GM19328 (cell line): ENCODE measurements at regions not wholly inside any gene's neighbourhood (a gene's known extent, or its start where the extent isn't known, plus 50 kb on each side); places are given as distances from the start of the nearest gene placed in this dataset.

Experiments used
- ATAC-seq: cut with Tn5 transposase; IDR thresholded peaks from one replicate; pipeline ENCODE4 v1.9.1; 2021; ENCODE audit warnings: mild to moderate bottlenecking, moderate library complexity; ENCODE audit not compliant: unreplicated experiment

DNA sequence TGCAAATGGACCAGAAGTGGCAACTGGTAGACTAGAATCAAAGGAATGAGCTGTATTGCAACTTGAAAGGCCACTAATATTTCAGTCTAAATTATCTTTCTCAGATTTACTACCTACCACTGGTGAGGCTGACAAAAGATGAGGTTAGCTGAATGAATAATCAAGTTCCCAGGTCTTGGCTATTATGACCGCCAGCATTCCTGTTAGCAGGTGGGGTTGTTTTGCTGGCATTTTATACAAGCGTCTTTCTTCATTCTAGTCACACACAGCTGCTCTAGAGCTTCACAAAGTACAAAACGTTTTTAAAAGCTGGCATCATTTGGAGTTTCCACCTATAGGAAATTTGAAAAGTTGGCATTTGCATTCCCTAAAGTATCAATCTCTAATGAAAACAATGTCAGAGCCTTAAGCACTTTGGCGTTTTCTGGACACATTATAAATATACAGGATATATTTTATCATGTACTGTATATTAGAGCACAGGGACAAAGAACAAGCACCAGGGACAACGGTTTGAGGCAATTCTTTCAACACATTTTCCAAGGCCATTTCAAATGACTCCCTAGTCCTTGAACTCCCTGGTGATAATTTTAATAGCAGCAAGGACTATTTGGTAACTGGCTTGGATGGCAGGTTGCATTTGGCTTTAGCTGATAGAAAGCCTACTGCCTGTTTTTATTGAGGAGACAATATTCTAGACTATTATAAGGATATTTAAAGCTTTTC lies 410.2 kb upstream of the CHST9 start:
- no peak for ATAC-seq

DNA sequence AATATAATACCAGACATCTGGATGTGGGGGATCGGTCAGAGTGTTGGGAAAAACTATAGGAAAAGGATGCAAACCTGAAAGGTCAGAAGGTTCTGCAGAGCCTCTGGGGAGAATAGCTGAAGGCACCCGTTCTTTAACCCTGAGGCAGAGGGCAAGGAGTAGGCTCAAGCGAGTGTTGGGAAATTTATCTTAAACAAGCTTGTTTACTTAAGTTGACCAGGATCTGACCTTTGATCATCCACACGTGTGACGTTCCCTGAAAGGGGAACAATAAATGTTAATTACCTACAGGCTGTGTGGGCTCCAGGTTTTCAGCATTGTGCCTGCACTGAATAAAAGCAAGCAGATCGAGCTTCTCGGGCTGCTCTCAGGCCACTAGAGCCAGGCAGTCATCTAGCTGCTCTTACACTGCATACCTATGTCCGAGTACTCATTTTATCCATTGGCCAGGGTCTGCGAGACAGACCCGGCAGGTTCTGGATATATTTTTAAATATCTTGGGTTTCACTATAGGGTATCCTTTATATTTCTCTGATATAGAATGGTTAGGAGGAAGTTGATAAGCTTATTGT lies 400.6 kb upstream of the CHST9 start:
- ATAC-seq: no peak

DNA sequence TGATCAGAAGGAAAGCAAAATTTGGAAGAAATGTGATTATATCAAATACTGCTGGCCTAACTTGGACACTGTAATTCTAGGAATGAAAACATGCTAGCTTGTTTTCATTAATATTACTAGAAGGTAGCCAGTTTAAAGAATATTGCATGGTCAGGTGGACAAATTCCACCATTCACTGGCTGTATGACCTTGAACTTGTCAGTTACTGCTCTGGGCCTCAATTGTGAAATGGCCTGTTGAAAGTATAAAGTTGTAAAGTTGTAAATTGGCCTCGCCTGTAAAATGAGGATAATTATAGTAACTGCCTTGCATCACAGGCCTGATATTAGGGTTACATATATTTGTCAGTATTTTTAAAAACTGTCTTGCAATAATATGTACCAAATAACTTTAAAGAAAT lies 398.4 kb upstream of the CHST9 start:
- ATAC-seq: no peak

DNA sequence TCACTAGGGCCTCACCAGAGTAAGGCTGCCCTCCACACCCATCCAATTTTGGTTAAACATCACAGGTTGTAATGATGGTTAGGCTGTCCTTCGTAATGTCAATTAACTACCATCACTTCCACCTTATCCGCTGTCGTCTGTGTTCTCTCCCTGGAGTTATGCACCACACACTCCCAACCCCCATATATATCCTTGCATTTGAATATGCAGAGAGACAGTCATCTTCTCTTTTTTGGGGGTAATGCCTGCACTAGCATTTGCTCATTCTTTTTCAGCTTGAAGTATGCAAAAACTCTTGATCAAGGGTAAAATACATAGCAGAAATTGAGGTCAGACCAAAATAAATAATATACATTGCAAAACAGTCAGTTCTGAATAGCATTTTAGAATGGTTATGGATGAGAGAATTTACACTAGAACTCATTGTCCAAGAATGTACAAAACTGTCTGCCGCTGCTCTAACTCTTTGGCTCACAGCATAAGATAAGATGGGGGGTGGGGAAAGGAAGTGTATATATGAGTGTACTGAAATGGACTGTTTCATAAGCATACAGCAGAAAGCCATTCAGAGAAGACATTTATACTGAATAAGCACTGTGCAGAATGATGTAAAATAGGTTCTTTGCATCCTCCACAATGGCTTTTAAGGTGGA lies 397.8 kb upstream of the CHST9 start:
- no peak for ATAC-seq

DNA sequence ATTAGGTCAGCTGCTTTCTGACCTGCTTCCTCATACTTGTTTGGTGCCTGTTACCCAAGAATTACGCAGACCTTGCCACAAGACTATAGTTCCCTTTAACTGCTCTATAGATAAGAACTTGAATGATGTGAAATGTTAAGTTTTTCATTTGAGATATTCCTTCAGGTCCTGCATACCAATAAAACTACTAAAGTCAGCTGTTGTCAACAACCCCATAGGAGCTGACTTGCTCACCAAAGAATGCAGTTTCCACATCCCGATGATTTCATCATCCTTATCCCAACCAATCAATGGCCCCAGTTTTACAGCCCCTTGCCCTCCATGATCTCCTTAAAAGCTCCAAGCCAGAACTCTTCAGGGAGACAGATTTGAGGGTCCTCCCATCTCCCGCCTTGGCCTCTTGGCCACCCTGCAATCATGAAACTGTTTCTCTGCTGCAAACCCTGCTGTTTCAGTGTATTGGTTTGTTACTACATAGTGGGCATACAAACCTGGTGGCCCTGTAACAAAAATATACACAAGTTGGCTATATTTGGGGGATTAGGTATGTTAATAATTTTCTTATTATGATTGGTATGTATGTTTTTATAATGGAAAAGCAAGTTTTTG lies 396.3 kb upstream of the CHST9 start:
- no peak for ATAC-seq

DNA sequence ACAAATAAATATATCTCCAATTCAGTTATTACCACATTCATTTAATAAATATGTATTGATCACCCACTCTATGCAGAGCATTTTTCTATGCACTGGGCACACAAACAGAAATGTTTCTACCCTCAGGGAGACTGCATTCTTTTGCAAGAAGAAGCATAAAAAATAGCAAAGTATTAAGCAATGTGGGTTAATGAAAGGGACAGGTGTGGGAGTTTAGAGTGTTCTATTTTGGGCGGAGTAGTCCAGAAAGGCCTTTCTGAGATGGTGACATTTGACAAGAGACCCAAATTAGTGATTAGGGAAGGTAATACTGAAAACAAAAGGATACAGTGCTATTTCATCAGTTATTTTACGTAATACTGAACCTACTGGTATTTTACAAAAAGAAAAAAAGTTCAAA lies 394.3 kb upstream of the CHST9 start:
- ATAC-seq: no peak

DNA sequence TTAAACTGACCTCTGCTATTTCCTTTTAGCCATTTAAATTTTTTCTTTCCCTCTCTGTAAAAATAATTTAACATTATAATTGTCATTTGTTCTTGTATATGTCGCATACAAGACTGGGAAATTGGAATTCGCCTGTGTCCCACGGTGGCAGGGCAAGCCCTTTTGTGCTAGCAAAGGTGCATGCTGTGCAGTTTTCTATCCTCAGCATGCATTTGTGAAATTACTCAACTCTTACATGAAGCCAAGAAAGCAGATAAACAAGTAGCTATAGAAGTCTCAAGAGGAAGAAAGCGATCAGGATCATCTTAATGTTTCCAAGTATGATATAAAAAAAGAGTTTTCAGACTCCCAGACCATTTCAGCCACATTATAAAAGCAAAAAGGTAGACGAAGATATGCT lies 392.6 kb upstream of the CHST9 start:
- ATAC-seq: no peak

DNA sequence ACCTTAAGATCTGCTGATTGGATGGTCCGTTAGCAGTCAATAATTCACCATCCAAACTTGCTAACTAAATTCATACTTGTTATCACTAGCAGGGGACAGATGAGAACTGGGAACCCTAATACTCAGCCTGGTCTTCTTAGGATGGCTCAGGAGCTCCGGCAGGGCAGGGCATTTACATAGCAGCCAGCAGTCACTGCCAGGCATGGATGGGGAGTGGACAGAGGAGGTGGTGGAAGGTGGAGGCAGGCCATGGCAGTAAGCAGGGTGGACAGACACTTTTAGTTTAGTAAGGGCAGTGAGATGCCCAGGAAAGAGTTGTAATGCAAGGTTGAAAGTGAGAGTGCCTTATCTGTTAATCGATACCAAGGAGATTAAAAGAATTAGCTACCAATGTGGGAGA lies 392.2 kb upstream of the CHST9 start:
- no peak for ATAC-seq

DNA sequence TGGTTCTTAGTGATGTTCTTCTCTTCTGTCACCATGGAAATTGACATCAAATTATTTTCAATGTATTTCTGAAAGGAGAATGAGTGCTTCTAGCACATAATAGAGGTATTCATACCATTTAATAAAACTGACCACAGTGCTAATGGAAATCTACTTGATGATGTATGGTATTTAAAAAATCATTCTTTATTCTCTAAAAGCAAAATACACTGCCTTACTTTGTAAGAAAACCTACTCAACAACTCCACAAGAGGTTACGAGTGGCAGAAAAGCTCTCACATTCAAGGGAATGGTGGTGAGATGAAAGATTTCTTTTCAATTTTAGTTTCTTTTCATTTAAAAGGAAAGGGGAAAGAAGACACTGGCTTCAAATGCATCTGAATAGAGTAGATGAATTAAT lies 382.3 kb upstream of the CHST9 start:
- ATAC-seq: no peak

DNA sequence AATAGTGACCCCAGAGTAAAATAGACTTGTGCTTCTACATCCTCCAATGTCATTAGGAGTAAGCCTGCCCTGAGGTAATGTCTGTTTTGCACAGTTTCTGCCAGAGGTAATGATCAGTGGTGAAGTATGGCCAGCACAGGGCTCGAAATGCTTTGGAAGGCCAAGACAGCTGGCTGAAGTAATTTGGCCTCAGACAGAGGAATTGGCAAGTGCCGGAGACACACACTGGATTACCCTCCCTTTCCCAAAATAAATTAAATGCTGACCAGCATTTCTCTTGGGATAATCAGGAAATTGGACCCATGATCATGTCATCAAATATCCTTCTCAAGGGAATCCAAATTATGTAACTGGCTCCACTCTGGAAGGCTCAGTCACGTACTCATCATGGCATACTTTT lies 379.0 kb upstream of the CHST9 start:
- no peak for ATAC-seq

DNA sequence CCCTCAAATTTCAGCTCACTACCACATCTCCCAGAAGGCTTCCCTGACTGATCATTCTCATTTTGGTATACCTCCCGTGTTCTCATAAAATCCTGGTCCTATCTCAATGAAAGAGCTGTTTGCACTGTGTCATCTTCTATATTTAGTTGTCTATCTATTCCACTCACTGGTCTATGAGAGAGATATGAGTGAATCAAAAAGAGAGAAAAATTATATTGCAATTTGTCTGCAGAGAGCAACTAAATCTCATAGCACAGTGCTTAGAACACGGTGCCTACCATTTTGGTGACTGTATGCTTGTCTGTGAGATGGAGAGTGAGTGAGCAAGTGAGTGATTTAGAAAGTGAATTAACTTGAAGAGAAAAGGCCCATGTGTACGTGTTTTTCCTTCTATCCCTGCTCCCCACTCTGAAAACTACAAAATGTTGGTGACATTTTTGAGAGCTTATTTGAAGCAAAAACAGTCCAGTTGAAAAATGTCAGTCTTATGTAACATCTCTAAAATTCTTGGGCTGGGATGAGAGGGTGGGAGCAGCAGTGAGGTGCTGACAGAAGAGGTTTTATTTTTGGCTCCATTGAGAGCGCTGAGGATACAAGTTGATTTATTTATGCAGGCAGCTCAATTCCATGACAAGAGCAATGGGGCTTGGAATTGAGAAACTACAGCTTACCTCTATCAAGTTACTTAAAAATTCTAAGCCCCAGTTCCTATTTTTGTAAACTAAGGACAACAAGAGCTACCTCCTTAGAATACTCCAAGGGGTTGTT lies 373.5 kb upstream of the CHST9 start:
- no peak for ATAC-seq

DNA sequence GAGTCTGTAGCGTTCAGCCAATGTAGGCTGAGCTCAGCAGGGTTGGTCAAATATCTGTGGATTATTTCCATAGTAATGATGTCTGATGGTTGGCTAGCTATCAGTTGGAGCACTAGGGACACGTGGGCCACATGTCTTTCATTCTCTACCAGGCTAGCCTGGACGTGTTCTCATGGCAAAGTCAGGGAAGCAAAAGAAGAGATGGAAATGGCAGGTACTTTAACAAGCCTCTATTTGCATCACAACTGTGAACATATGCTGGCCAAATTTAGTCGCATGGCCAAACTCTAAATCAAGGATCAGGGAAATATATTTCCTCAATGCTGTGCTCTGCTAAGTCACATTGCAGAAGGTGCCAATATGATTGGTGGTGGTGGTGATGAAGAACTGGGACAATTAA lies 371.6 kb upstream of the CHST9 start:
- no peak for ATAC-seq

DNA sequence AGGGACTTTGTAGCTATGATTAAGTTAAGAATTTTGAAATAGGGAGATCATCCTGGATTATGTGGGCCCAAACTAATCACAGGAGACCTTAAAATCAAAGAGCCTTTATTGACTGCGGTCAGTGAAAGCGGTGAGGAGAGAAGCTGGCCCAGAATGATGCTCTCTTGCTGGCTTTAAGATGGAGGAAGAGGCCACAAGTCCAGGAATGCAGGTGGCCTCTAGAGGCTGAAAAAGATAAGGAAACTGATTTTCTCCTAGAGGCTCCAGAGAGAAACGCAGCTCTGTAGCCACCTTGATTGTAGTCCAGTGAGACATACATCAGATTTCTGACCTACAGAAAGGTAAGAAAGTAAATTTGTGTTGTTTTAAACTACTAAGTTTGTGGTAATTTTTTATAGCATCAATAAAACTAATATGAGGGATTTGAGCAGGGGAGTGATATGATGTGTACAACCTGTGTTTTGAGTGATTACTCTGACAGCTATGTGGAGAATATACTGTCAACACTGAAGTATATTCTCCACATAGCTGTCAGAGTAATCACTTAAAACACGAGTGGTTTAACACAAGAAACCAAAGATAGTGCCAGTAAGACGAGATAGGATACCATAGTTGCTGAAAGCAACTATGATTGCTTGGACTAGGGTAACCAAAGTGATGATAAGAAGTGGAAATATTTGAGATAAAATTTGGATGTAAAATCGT lies 364.4 kb upstream of the CHST9 start:
- no peak for ATAC-seq

DNA sequence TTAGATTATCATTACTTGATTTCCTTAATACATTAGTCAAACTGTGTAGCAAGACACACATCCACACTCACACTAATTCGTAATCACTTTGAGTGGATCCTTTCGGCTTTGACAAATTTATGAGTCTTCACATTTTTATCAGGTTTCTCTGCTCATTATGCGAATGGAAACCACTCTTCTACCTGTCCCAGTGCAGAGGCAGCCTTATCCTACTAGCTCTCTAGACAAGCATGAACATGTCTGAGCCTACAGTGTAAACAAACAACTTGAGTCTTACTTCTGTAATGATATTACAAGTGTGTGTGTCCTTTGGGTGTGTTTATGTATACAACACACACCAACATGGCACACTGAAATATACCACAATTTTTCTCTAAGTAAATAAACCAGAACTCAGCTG lies 361.9 kb upstream of the CHST9 start:
- no peak for ATAC-seq

DNA sequence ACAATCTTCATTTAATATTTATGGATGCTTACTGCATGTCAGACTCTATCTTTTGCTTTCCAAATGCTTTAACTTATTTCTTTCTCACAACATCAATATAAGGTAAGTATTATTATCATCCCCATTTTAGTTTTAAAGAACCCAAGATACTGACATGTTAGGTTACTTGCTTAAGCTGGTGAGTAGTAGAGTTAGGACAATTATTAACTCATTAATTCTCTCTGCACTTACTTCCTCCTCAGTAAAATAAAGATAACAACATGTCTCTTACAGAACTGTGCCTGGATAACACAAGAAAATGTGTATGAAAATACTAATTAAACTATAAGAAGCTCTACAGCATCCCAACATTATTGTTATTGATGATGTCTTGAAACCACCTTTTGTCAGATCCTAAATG lies 359.1 kb upstream of the CHST9 start:
- ATAC-seq: no peak

DNA sequence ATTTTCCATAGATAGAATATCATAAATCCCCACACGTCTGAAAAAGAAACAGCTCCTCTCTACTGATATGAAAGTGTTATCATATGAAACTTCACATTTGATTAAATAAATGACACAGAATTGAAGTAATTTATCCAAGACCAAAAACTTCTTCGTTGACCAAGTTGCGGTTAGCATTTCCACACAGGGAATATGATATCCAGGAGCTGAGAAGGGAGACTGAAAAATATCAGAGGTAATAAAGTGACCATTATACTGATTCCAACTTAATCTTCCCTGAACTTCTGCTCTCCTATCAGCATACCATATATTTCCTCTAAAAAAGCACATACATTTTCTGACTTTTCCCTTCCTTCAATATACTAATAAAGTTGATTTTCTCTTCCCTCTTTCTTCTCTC lies 356.2 kb upstream of the CHST9 start:
- ATAC-seq: no peak

DNA sequence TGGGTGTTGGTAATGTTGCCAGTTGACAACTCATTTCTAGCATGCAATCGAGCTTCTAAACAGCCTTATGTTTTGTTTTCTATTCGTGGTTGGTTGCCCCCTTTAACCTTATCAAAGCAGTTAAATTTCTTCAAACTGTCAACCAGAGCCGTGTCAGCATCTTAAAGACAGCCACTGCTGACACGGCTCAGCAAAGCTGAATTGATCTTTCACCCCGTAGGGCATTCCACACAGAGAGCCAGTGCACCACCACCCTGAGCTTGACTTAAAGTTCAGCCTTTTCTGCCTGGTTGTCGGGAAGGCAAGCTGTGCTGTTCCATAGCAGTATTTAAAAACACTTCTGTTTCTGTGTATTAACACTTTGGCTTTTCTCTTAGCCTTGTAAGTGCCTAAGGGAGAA lies 355.0 kb upstream of the CHST9 start:
- no peak for ATAC-seq

DNA sequence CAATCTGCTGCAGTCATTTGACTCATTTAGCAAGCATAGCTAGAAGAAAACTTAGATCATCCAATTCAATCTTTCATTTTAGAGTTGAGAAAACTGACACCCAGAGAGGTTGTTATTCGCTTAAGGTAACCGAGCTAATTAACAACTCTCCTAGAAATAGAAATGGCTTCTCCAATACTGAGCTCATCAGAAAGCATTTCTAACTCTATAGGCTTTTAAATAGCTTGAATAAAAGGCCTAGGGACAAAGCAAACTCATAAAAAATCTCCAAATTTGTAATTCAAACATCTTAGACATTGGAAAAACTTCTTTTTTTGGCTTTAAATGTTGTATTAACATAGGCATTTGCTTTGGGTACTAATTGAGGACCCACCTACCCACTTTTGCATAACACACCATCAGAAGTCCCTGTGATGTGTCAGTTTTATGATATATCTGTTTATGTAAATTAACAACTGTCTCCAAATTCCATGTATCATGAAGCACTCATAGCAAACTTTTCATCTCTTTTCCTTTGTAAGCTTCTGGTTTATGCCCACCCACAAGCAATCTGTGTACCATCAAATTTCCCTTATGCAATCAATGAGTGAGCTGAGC lies 343.9 kb upstream of the CHST9 start:
- no peak for ATAC-seq

DNA sequence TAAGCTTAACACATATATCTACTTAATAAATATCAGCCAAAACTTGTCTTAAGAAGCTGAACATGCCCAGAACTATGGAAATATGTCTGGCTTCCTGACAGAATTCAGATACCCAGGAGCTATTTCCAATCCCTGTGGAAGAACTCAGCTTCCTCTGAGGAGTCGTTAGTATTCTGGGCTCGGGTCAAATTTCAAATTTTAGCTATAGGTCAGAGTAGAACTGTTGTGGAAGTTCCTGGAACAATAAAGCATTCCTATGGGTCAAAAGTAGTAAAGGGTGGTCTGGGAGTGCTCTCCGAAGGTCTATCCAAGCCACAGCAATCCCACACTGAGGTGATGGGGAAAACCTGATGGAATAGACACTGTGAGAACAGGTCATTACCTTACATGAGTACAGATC lies 342.7 kb upstream of the CHST9 start:
- no peak for ATAC-seq

DNA sequence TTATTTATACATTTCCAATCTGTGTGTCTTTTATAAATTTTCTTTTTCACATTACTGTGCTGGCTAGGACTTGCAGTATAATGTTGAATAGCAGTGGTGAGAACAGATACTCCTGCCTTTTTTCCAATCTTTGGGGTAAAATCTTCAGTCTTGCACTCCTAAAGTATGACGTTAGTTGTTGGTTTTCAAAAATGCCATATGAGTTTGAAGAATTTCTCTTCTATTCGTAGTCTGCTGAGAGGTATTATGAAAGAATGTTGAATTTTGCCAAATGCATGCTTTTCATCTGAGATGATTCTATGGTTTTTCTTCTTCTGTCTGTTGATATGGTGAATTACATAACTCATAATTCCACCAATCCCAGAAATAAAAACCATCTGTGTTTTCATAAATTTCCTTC lies 335.3 kb upstream of the CHST9 start:
- no peak for ATAC-seq
